DMS114 treated with DMSO at 0.1 percent for 48 hours (cell line): ENCODE measurements at regions not wholly inside any gene's neighbourhood (a gene's known extent, or its start where the extent isn't known, plus 50 kb on each side); places are given as distances from the start of the nearest gene placed in this dataset.
"Not testable (repeated sequence)": the region's sequence is repeated elsewhere in the genome, so short reads cannot be mapped to it uniquely, and the experiment has no call there.

ENCODE experiments used
- DNase-seq: peaks from one replicate; lab custom pipeline; 2025; ENCODE audit not compliant: unreplicated experiment; lab: John Stamatoyannopoulos, UW

DNA sequence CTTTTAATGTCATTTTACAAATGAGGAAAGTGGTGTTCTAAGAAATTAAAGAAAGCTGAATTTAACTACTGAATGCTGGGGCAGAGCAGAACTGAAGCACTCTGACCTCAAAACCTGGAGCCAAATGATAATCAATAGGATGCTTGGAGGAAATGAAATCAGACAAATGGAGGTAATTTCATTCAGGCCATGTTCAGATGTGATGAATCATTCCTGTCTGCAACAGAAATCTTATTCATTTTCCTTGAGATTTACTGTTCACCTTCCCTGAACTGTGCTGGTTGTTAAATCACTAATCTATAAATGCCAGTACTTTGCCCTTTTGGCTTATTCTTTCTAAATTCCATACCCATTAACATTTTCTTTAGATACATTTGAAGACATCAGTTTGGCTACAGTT is 85.6 kb upstream of the SNX7 start:
- DNase-seq = no peak

DNA sequence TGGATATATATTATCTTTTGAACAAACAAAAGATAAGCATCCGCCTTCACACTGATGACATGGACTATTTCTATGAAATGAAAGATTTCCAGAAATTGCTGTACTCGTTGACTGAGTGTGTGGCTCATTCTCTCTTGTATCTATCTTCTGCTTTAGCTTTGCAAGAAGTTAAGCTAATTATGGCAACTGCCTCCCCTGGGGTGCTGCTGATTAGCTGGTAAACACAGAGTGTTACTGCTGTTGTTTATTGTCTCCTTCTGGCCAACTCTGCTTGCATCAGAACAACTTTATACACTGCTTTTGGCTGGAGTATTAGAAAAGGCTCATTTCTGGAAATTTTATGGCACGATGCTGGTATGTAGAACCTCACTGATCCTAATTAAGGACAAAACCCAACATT is 95.6 kb upstream of the SNX7 start:
- DNase-seq = no peak

DNA sequence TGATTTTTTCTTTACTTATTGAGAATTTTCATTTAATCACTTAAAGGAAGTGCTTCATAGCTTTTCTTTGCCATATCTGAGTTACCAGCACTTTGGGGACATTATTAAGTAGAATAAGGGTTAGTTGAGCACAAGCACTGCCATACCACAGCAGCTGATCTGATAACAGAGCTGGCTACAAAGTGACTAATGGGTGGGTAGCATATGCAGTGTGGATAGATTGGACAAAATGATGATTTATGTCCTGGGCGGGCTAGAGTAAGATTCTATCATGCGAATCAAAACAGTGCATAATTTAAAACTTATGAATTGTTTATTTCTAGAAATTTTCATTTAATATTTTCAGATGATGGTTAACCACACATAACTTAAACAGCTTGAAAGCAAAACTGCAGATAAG is 102.2 kb upstream of the SNX7 start:
- DNase-seq = no peak

DNA sequence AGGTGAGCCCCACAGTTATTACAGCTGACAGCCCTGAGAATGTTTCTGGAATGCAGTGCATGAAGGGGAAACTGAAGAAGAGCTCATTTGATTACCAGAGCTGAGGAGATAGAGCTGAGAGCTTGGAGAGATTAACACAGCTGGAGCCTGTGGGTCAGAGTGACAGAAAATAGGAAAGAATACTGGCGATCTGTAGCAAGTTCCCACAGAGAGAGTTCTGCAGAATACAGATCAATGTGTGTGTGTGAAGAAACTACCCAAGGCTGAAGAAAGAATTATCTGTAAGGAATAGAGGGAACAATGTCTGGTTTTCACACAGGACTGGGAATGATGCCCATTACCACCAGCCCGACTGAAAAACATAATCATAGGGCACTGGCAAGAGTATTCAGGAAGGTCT is 103.6 kb upstream of the SNX7 start:
- no peak for DNase-seq

DNA sequence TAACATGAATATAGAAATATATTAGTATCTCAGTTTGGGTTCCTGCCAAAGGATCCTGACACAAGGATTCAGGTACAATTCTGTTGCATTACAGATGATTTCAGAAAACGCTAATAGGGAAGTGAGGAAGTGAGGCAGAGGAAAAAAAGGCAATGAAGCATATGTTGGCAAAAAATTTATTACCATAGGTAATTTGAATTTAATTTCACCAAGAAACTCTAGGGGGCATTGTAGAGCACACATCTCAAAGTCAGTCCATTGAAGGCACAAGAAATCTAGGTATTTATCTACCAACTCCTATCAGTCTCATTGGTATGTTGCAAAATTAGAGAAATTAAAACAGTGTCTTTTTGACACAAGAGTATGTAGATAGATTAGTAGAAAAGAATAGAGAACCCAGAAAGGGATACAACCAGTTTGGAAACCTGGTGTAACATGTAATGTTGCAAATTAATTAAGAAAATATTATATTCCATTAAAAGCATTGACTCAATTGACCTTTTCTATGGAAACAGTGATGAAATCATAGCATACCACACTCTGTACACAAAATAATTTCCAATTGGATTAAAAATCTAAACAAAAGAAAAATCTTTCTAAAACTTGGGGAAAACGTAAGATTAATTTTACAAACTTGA is 104.9 kb upstream of the SNX7 start:
- DNase-seq = no peak

DNA sequence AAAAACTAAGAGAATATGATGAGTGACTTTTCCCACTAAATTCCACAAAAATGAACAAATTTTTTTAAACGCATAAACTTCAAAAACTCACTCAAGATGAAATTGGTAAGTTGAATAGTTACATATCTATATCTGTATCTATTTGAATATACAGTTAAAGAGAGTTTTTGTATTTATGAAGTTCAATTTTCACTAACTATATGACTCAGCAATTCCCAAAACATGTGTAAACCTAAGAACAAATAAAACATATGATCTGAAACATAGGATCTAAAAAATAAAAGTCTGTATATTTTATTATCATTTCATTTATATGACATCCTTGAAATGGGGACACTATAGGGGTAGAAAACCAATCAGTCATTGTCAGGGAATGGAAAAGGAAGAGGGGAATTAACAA is 105.7 kb upstream of the SNX7 start:
- no peak for DNase-seq

DNA sequence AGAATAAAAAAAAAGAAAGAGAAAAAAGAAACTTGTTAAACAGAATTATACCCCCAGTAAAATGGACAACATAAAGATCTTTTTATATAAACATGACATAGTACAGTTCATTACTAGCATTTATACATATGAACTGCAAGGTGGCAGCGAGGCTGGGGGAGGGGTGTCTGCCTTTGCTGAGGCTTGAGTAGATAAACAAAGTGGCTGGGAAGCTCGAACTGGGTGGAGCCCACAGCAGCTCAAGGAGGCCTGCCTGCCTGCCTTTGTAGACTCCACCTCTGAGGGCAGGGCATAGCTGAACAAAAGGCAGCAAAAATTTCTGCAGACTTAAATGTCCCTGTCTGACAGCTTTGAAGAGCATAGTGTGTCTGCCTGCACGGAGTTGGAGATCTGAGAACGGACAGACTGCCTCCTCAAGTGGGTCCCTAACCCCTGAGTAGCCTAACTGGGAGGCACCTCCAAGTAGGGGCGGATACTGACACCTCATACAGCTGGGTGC is 108.9 kb upstream of the SNX7 start:
- not testable (repeated sequence) for DNase-seq

DNA sequence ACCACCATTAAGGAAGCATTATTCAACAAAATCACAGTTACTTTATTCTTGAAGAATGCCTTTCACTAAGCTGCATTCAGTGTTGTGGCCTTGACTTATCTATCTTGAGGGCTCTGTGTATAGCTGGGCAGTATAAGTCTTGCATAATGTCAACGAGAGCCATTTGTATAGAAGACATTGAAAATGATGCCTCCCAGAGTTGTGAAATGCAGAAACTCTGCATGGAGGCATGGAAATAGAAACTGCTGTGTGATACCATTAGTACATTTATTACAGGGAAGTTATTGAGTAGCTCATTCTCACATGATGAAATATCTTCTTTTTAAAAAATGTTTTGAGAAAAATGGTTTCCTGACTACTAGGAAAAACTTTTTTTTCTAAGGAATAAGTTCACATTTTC is 111.4 kb upstream of the SNX7 start:
- no peak for DNase-seq

DNA sequence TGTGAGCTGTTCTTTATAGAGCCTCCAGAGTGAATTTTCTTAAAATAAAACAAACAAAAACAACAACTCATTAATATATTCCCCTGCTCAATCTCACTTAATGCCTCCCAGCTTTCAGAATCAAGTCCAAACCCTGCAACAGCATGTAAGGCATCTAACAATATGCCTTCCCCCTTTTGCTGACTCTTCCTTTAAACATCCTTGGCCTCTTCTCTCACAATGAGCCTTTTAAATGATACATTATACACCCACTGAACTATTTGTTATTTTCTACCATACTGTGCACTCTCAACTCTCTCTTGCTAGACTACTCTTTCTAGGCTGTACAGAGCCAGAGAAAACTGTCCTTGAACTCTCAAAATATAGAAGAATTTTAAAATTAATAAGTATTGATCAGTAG is 115.2 kb upstream of the SNX7 start:
- no peak for DNase-seq

DNA sequence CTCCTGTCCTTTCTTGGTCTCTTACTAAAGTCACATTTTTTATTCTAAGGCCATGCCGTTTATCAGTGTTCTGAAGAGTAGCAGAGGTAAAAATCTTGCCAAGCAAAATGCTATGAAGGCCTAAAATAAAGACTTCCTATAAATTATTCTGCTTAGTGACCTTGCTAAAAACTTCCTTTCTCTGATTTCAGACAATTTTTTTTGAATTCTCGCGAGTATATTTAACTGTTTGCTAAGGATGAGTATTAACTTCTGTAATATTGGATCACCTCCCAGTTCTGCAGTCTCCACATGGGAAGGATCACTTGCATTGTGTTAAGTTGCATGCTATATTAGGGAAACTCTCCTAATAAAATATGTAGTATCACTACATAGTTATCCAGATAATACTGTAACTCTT is 123.4 kb upstream of the SNX7 start:
- no peak for DNase-seq

DNA sequence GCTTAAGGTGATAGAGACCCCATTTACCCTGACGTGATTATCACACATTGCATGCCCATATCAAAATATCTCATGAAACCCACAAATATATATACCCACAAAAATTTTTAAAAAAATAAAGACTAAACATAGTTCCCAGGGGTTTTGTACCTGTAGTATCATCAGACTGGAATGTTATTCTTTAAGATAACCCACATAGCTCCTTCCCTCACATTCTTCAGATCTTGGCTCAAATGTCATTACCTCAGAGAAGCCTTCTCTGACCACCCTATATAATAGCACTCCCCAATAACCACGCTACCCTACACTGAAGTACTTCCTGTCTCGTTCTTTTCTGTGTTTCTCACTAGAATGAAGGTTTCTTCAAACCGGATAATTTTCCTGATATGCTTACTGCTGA is 138.3 kb upstream of the SNX7 start:
- DNase-seq = no peak

DNA sequence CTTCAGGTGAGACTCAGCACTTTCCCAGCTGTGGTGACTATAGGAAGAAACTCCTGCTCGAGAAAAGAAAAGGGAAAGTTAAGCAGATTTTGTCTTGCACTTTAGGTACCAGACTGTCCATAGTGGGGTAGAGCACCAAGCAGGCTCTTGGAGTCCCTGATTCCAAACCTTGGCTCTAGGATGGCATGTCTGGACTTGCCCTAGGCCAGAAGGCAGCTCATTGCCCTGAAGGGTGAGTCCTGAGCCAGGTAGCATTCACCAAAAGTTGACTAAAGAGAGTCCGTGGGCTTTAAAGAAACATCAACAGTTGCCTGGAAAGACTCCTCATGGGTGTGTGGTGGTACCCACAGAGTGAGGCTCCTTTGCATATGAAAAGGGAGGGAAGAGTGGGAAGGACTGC is 145.2 kb upstream of the SNX7 start:
- DNase-seq = no peak

DNA sequence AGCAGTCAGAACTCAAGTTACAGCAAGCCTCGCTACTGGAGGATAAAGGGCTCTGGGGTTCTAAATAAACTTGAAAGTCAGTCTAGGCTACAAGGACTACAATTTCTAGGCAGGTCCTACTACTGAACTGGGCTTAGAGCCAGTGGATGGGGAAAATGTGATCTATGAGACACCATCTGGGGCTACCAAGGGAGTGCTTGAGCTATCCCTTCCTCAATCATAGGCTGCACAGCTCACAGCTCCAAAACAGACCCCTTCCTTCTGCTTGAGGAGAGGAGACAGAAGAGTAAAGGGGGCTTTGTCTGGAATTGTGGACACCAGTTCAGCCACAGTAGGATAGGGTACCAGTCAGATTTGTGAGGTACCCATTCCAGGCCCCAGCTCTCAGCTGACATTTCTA is 145.8 kb upstream of the SNX7 start:
- no peak for DNase-seq

DNA sequence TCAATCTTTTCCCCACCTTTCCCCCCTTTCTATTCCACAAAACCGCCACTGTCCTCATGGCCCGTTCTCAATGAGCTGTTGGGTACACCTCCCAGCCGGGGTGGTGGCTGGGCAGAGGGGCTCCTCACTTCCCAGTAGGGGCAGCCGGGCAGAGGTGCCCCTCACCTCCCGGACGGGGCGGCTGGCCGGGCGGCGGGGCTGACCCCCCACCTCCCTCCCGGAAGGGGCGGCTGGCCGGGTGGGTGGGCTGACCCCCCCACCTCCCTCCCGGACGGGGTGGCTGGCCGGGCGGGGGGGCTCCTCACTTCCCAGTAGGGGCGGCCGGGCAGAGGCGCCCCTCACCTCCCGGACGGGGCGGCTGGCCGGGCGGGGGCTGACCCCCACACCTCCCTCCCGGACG is 149.3 kb upstream of the SNX7 start:
- not testable (repeated sequence) for DNase-seq

DNA sequence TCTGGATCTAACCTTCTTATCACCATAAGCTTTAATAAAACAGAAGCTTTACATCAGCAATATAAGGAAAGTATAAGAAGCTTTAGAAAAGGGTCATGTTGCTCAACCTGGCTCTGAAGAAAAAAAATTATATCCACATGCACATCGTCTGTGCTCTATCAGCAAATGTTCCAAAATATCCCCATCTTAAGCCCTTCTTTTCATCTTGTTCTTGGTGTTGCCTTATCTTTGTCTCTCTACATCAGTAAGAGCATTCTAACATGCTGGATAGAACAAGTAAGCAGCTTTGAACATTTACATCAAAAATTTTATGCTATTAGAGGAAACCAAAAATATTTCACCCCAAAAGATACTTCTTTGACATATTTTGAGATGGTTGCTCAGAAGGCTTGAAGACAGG is 157.8 kb upstream of the SNX7 start:
- DNase-seq = no peak

DNA sequence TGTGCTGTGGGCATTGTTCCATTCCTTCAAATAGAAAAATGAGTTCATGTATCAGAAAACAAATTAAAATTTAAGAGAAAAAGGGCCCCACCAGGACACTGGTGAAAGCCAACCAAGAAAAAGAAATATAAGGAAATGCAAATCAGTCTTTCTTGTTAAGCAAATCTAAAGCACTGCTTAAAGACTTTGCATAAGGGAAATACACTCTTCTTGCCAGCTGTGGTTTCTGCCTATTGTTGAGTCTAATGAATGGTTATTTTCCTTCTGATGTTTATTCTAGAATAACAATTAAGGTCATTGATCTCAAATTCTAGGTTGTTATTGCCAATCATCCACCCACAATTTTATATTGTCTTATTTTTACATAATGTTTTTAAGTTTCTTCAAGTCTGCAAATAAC is 158.6 kb upstream of the SNX7 start:
- no peak for DNase-seq

DNA sequence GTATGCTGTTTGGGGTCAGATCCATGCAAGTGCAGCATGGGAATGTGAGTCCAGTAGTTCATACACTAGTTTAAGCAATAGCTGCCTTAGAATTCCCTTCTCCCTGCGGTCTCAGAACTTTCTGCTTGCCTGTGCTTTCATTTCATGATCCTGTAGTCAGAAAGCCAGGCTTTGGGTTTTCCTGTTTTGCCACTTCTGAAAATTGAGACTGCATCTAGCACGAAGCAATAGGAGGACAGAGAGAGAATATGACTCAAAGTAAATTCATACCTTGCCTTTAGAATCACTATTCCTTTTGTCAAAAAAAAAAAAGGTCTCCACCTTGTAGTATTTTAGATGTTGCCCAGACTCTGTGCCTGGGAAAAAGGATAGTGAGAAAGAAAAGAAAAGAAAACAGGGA is 161.2 kb upstream of the SNX7 start:
- DNase-seq = no peak

DNA sequence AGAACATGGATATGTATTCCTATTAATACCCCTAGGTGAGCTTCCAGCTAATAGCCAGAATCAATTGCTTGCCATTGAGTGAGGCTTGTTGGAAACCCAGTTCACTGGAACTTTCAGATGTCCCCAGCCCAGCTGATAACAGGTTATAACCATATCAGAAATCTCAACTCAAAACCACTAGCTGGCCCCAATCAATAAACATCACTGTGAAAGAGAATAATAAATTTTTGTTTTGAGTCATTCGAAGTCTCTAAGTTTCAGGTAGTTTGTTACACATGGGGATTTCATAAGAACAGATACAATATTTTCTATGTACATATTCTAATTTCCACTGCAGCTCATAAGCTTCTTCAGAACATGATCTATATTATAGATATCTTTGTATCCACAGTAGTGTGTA is 162.9 kb upstream of the SNX7 start:
- DNase-seq = no peak

DNA sequence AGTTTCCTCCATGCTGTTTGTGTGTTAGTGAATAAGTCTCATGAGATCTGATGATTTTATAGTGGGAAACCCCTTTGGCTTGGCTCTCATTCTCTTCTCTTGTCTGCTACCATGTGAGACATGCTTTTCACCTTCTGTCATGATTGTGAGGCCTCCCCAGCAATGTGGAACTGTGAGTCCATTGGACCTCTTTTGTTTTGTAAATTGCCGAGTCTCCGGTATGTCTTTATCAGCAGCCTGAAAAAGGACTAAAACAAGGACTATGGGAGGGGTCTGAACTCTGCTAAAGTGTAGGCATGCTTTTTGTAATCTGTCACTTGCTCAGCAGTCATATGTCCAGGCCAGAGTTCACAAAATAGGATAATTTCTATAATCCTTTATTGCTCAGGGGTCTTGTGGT is 164.0 kb upstream of the SNX7 start:
- DNase-seq = no peak

DNA sequence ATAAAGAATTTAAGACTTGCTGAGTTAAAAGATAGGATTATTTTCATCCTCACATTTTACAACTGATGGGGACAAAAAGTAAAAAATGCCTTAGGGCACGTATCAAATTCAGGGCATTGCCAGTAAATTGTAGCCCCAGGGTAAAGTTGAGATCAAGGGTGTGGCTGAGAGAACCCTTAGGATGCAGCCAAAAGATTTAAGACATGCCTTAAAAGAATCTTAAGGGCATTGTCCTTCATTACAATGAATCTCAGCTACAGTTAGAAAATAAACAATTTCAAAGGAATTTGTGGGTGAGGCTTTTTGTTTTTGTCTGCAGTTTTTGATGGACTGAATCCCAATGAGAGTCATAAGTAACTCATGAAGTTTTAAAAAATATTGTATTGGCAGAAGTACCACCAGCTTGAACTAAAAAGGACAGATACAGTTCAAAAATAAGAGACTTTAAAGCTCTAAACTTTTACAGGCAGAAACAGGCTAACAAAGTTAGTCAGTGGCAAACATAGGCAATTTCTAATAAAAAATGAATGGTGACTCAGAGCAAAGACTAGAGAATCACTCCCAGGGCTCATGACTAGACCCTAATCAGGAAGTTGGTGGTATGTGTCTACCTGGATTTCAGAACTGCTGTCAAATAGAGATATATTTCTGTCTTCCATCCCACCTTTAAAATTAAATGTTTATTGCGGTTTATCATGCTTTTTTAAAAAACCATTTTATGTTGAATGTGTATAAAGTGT is 165.1 kb upstream of the SNX7 start:
- DNase-seq = no peak

DNA sequence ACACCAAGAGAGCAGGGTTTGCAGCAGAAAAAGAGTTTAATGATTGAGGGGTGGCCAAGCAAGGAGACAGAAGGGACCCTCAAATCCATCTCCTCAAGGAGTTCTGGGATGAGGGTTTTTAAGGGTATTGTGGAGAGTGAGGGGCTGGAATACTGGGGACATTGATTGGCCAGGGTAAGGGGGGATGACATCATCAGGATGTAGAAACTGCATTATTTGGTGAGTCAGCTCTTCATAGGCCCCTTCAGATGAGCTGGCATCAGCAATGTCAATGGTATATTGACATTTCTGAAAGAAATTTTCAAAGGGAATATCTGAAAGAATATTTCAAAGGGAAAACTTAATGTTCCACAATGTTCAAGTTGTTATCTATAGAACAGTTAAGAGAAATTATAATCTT is 168.1 kb upstream of the SNX7 start:
- DNase-seq = no peak

DNA sequence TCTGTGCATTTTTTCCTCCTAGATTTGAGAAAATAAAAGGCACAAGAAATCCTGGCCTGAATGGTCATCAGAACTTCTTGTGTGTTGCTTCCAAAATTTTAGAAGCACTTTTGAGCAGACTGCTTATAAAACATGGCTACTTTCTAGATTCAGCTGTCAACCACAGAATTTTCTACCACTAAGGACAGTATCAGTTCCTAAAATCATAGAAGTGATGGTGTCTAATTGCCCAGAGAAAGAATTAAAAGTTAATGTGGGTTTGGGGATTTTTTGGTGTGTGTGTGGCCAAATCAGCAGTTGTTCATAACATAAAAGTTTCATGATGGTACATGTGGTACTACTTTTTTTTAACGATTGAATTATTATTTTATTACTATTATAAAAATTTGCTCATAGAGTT is 171.4 kb upstream of the SNX7 start:
- no peak for DNase-seq

DNA sequence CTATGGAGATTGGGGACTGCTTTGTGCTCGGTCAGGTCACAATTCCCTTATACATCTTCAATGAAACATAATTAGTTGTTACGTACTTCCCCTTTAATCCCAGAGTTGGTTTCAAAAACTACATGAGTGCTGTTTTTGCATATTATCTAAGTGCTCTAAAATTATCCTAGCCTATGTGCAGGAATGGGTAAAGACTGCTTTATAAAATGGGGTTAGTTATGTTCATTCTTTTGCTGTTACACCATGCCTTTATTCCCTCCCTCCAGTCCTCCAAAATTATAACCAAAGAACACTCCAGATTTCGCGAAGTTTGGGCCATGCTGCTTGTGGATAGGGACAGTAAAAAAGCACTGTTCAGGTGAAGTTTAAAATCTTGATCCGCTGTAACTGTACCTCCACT is 173.9 kb upstream of the SNX7 start:
- DNase-seq = no peak
